ENCODE measurements at regions not wholly inside any gene's neighbourhood (a gene's known extent, or its start where the extent isn't known, plus 50 kb on each side); places are given as distances from the start of the nearest gene placed in this dataset.
A peak's percentile ranks its signal among the peaks of the same experiment; 100 is the strongest.
"Not testable (repeated sequence)": the region's sequence is repeated elsewhere in the genome, so short reads cannot be mapped to it uniquely, and the experiment has no call there.

- DNase-seq (ENCODE audit: low read depth) = no peak
Observed at GRCh38 chr3:126292318-126293070, 64.7 kb downstream of the KLF15 start.

GRCh38 chr3:126291537-126291936, 65.7 kb downstream of the KLF15 start:
- DNase-seq (ENCODE audit: low read depth) = no peak

- DNase-seq (ENCODE audit: low read depth) = no peak
Observed at GRCh38 chr3:126291061-126291460, 66.1 kb downstream of the KLF15 start.

GRCh38 chr3:126290325-126290724, 66.9 kb downstream of the KLF15 start:
- no peak for DNase-seq (ENCODE audit: low read depth)

- no peak for DNase-seq (ENCODE audit: low read depth)
Observed at GRCh38 chr3:126289096-126289495, 68.1 kb downstream of the KLF15 start.

GRCh38 chr3:126288314-126288713, 68.9 kb downstream of the KLF15 start:
- DNase-seq (ENCODE audit: low read depth) = no peak

- DNase-seq (ENCODE audit: low read depth) = no peak
Observed at GRCh38 chr3:126287536-126288241, 69.5 kb downstream of the KLF15 start.

GRCh38 chr3:126287171-126287535, 70.1 kb downstream of the KLF15 start:
- no peak for DNase-seq (ENCODE audit: low read depth)

- no peak for DNase-seq (ENCODE audit: low read depth)
Observed at GRCh38 chr3:126285369-126285768, 71.8 kb downstream of the KLF15 start.

GRCh38 chr3:126284258-126284904, 72.8 kb downstream of the KLF15 start:
- DNase-seq (ENCODE audit: low read depth) = peak; percentile 93

- not testable (repeated sequence) for DNase-seq (ENCODE audit: low read depth)
Observed at GRCh38 chr3:126283651-126284050, 73.6 kb downstream of the KLF15 start.

GRCh38 chr3:126279853-126280252, 77.4 kb downstream of the KLF15 start:
- DNase-seq (ENCODE audit: low read depth) = no peak

GRCh38 chr3:126277629-126278378, 79.4 kb downstream of the KLF15 start:
- no peak for DNase-seq (ENCODE audit: low read depth)

- DNase-seq (ENCODE audit: low read depth) = no peak
Observed at GRCh38 chr3:126275620-126275904, 81.6 kb downstream of the KLF15 start.

- no peak for DNase-seq (ENCODE audit: low read depth)
Observed at GRCh38 chr3:126274735-126275619, 82.2 kb downstream of the KLF15 start.

GRCh38 chr3:126270145-126270811, 86.9 kb downstream of the KLF15 start:
- no peak for DNase-seq (ENCODE audit: low read depth)

- no peak for DNase-seq (ENCODE audit: low read depth)
Observed at GRCh38 chr3:126269354-126269753, 87.9 kb downstream of the KLF15 start.

- no peak for DNase-seq (ENCODE audit: low read depth)
Observed at GRCh38 chr3:126268866-126269265, 88.3 kb downstream of the KLF15 start.

GRCh38 chr3:126267976-126268615, 87.7 kb upstream of the ALDH1L1 start:
- no peak for DNase-seq (ENCODE audit: low read depth)
